Trophoblast cell (in vitro differentiated cells and primary cell): ENCODE measurements at regions not wholly inside any gene's neighbourhood (a gene's known extent, or its start where the extent isn't known, plus 50 kb on each side); places are given as distances from the start of the nearest gene placed in this dataset.
A peak's percentile ranks its signal among the peaks of the same experiment; 100 is the strongest.

ENCODE experiments used
- DNase-seq, 2 donors: peaks; one replicate each; pipeline ENCODE4 v3.0.0-alpha.2; 2016
- H2AFZ ChIP-seq: 2 replicates; pipeline ENCODE4 v1.6.1; 2013; ENCODE audit warnings: low read length, moderate library complexity, mild to moderate bottlenecking; ENCODE audit not compliant: insufficient read depth, poor library complexity
- H2AK5ac ChIP-seq: 2 replicates; pipeline ENCODE4 v1.6.1; 2013; ENCODE audit warnings: mild to moderate bottlenecking, low read length
- H2BK120ac ChIP-seq: 2 replicates; pipeline ENCODE4 v1.6.1; 2013; ENCODE audit warnings: low read length, mild to moderate bottlenecking, moderate library complexity; ENCODE audit not compliant: insufficient read depth, poor library complexity
- H2BK12ac ChIP-seq: 2 replicates; pipeline ENCODE4 v1.6.1; 2013; ENCODE audit warnings: mild to moderate bottlenecking, low read length, moderate library complexity
- H2BK5ac ChIP-seq: 2 replicates; pipeline ENCODE4 v1.6.1; 2013; ENCODE audit warnings: low read length, low read depth, moderate library complexity, mild to moderate bottlenecking; ENCODE audit not compliant: poor library complexity
- H3K14ac ChIP-seq: 2 replicates; pipeline ENCODE4 v1.6.1; 2013; ENCODE audit warnings: mild to moderate bottlenecking, low read length
- H3K18ac ChIP-seq: 2 replicates; pipeline ENCODE4 v1.6.1; 2013; ENCODE audit warnings: mild to moderate bottlenecking, low read length
- H3K23ac ChIP-seq: 2 replicates; pipeline ENCODE4 v1.6.1; 2013; ENCODE audit warnings: low read length
- H3K27ac ChIP-seq: 2 replicates; pipeline ENCODE4 v1.5.1; 2013; ENCODE audit warnings: low read depth, mild to moderate bottlenecking, inconsistent platforms, low read length, moderate library complexity
- H3K27me3 ChIP-seq: 2 replicates; pipeline ENCODE4 v1.6.1; 2013; ENCODE audit warnings: inconsistent platforms, mild to moderate bottlenecking, low read length, moderate library complexity; ENCODE audit not compliant: insufficient read depth
- H3K36me3 ChIP-seq, 2 experiments: 1 replicate in 1 of 2; 2 replicates in 1 of 2; pipeline ENCODE4 v1.6.1; 2013; ENCODE audit warnings: low read length in 2 of 2, mild to moderate bottlenecking in 2 of 2, moderate library complexity in 1 of 2; ENCODE audit not compliant: insufficient read depth in 2 of 2, control insufficient read depth in 1 of 2
- H3K4ac ChIP-seq: 2 replicates; pipeline ENCODE4 v1.6.1; 2013; ENCODE audit warnings: low read depth, mild to moderate bottlenecking, low read length, moderate library complexity
- H3K4me1 ChIP-seq, 2 experiments: 1 replicate in 1 of 2; 2 replicates in 1 of 2; pipeline ENCODE4 v1.6.1; 2013; ENCODE audit warnings: low read length in 2 of 2, mild to moderate bottlenecking in 2 of 2, moderate library complexity in 1 of 2; ENCODE audit not compliant: insufficient read depth in 2 of 2, control insufficient read depth in 1 of 2
- H3K4me2 ChIP-seq: 2 replicates; pipeline ENCODE4 v1.6.1; 2013; ENCODE audit warnings: inconsistent platforms, mild to moderate bottlenecking, low read length, moderate library complexity
- H3K4me3 ChIP-seq: 2 replicates; pipeline ENCODE4 v1.5.1; 2013; ENCODE audit warnings: mild to moderate bottlenecking, low read depth, low read length, inconsistent platforms
- H3K79me1 ChIP-seq: one replicate; pipeline ENCODE4 v1.6.1; 2013; ENCODE audit warnings: low read length
- H3K79me2 ChIP-seq: 2 replicates; pipeline ENCODE4 v1.6.1; 2013; ENCODE audit warnings: low read length, mild to moderate bottlenecking; ENCODE audit not compliant: control insufficient read depth, insufficient read depth, poor library complexity
- H3K9ac ChIP-seq: 2 replicates; pipeline ENCODE4 v1.6.1; 2013; ENCODE audit warnings: mild to moderate bottlenecking, low read length
- H3K9me3 ChIP-seq: 2 replicates; pipeline ENCODE4 v1.6.1; 2013; ENCODE audit warnings: low read depth, mild to moderate bottlenecking, control low read depth, inconsistent platforms, low read length; ENCODE audit not compliant: insufficient read depth
- H4K12ac ChIP-seq: 2 replicates; pipeline ENCODE4 v1.6.1; 2013; ENCODE audit warnings: low read depth, mild to moderate bottlenecking, low read length, moderate library complexity
- H4K8ac ChIP-seq: 2 replicates; pipeline ENCODE4 v1.6.1; 2013; ENCODE audit warnings: low read depth, mild to moderate bottlenecking, low read length, moderate library complexity
- H4K91ac ChIP-seq: one replicate; pipeline ENCODE4 v1.6.1; 2013; ENCODE audit warnings: low read depth, mild to moderate bottlenecking, low read length, moderate library complexity
- WGBS: extraction: QIAGEN DNeasy Blood & Tissue Kit; methylation state at CpG from one replicate; pipeline ENCODE4 v1.1.7; 2013; ENCODE audit warnings: missing lambda C conversion rate; ENCODE audit not compliant: insufficient read length, insufficient coverage; ENCODE audit errors: extremely low coverage; 5-methylcytosine and 5-hydroxymethylcytosine counted together

GRCh38 chr7:12052211-12052610 lies 158.9 kb upstream of the TMEM106B start:
- Histone ChIP-seq H3K4me3 (no peak overlapping the region), H3K79me2 (no peaks in the 10 kb centered on the region), H3K27ac (no peak overlapping the region), H3K9me3 (peaks cover 7% of the 10 kb centered on the region), H3K4me1 (no peaks in the 10 kb centered on the region), H2AFZ (no peak overlapping the region), H3K18ac (no peak overlapping the region), H3K27me3 (no peaks in the 10 kb centered on the region), H3K14ac (no peak overlapping the region), H3K23ac (no peak overlapping the region), H4K91ac (no peak overlapping the region), H3K36me3 (no peaks in the 10 kb centered on the region), H3K4me2 (no peak overlapping the region), H4K12ac (no peak overlapping the region), H2BK120ac (no peak overlapping the region), H3K9ac (no peak overlapping the region), H2AK5ac (no peak overlapping the region), H2BK12ac (no peak overlapping the region), H4K8ac (no peak overlapping the region), H3K79me1 (no peaks in the 10 kb centered on the region), H2BK5ac (no peak overlapping the region), H3K4ac (no peak overlapping the region)
- peak in 1 of 2 donors; percentile 69 for DNase-seq
- no CpG with 5 or more reads among the region's 2 CpGs for WGBS

DNA sequence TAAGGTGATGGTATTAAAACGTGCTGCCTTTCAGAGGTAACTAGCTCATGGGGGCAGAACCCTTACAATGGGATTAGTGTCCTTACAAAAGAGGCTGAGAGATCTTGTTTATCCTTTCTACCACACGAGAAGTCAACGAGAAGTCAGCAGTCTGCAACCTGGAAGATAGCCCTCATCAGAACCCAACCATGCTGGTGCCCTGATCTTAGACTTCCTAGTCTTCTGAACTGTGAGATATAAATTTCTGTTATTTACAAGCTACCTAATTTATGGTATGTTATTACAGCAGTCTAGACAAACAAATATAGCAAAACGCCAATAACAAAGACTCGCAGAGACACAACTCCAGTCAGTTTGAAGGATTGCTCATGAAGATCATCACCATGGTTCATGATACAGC lies 157.5 kb upstream of the TMEM106B start:
- no peaks in the 10 kb centered on the region for H3K36me3 ChIP-seq
- no CpG with 5 or more reads among the region's 5 CpGs for WGBS
- no peak overlapping the region for H2BK12ac ChIP-seq
- no peak overlapping the region for H2BK120ac ChIP-seq
- H3K27me3 ChIP-seq, result no peaks in the 10 kb centered on the region
- H3K9me3 ChIP-seq, result peaks cover 7% of the 10 kb centered on the region
- no peak overlapping the region for H3K23ac ChIP-seq
- H3K79me1 ChIP-seq, result no peaks in the 10 kb centered on the region
- H2AFZ ChIP-seq, result no peak overlapping the region
- no peaks in the 10 kb centered on the region for H3K4me1 ChIP-seq
- no peak overlapping the region for H3K14ac ChIP-seq
- DNase-seq, result peak; percentile 90 to 95
- no peak overlapping the region for H3K4me3 ChIP-seq
- no peaks in the 10 kb centered on the region for H3K79me2 ChIP-seq
- H3K9ac ChIP-seq, result no peak overlapping the region
- no peak overlapping the region for H4K91ac ChIP-seq
- no peak overlapping the region for H3K27ac ChIP-seq
- no peak overlapping the region for H3K4ac ChIP-seq
- H3K4me2 ChIP-seq, result no peak overlapping the region
- no peak overlapping the region for H4K12ac ChIP-seq
- no peak overlapping the region for H2AK5ac ChIP-seq
- no peak overlapping the region for H4K8ac ChIP-seq
- H2BK5ac ChIP-seq, result no peak overlapping the region
- H3K18ac ChIP-seq, result no peak overlapping the region

- H3K4me2 ChIP-seq, result no peak overlapping the region
These were observed 156.3 kb upstream of the TMEM106B start for GRCh38 chr7:12054830-12055229.

DNA sequence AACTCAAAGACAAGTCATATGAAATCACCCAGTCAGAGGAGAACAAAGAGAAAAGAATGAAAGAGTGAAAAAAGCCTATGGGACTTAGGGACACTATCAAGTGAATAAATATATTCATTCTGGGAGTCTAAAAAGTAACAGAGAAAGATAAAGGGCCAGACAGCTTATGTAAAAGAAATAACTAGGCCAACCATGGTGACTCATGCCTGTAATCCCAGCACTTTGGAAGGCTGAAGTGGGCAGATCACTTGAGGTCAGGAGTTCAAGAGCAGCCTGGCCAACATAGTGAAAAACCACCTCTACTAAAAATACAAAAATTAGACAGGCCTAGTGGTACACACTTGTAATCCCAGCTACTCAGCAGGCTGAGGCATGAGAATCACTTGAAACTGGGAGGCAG lies 154.7 kb upstream of the TMEM106B start:
- H3K18ac ChIP-seq, result no peak overlapping the region
- H3K4me2 ChIP-seq, result no peak overlapping the region
- no peak overlapping the region for H4K91ac ChIP-seq
- no peak overlapping the region for H2BK12ac ChIP-seq
- H2AK5ac ChIP-seq, result no peak overlapping the region
- H3K9me3 ChIP-seq, result peaks cover 7% of the 10 kb centered on the region
- H3K79me2 ChIP-seq, result no peaks in the 10 kb centered on the region
- DNase-seq, result no peak
- H3K79me1 ChIP-seq, result no peaks in the 10 kb centered on the region
- no peaks in the 10 kb centered on the region for H3K27me3 ChIP-seq
- no peak overlapping the region for H2BK5ac ChIP-seq
- no peak overlapping the region for H3K4ac ChIP-seq
- H3K14ac ChIP-seq, result no peak overlapping the region
- H3K4me1 ChIP-seq, result no peaks in the 10 kb centered on the region
- no peak overlapping the region for H3K9ac ChIP-seq
- no peak overlapping the region for H3K4me3 ChIP-seq
- H3K36me3 ChIP-seq, result no peaks in the 10 kb centered on the region
- no peak overlapping the region for H2AFZ ChIP-seq
- no peak overlapping the region for H4K8ac ChIP-seq
- H2BK120ac ChIP-seq, result no peak overlapping the region
- no peak overlapping the region for H4K12ac ChIP-seq
- H3K27ac ChIP-seq, result no peak overlapping the region
- H3K23ac ChIP-seq, result no peak overlapping the region

More at GRCh38 chr7:12054830-12055229, 156.3 kb upstream of the TMEM106B start:
- Histone ChIP-seq H3K79me1 (no peaks in the 10 kb centered on the region), H3K18ac (no peak overlapping the region), H4K12ac (no peak overlapping the region), H3K4me3 (peak overlapping the region; percentile 35), H4K91ac (no peak overlapping the region), H2BK12ac (no peak overlapping the region), H3K27me3 (no peaks in the 10 kb centered on the region), H2BK5ac (no peak overlapping the region), H2AK5ac (no peak overlapping the region), H2AFZ (no peak overlapping the region), H3K9me3 (peaks cover 7% of the 10 kb centered on the region), H3K4me1 (no peaks in the 10 kb centered on the region), H2BK120ac (no peak overlapping the region), H3K23ac (no peak overlapping the region), H3K4ac (no peak overlapping the region), H3K14ac (no peak overlapping the region), H3K27ac (no peak overlapping the region), H3K36me3 (no peaks in the 10 kb centered on the region), H3K79me2 (no peaks in the 10 kb centered on the region), H3K9ac (no peak overlapping the region), H4K8ac (no peak overlapping the region)
- no peak for DNase-seq

DNA sequence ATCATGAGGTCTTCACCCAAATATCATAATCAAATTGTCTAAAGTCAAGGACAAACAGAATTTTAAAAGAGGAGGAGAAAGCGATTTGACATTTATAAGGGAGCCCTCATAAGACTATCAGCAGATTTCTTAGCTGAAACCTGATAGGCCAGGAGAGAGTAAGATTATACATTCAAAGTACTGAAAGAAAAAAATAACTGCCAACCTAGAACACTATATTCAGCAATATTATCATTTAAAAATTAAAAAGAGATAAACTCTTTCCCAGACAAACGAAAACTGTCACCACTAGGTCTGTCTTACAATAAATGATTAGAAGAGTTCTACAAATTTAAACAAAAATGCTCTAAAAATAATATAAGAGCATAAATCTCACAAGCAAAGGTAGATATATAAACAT lies 154.1 kb upstream of the TMEM106B start:
- Histone ChIP-seq H4K8ac (no peak overlapping the region), H3K9me3 (peaks cover 7% of the 10 kb centered on the region), H3K23ac (no peak overlapping the region), H3K4me3 (no peak overlapping the region), H3K27ac (no peak overlapping the region), H2BK5ac (no peak overlapping the region), H3K4me1 (no peaks in the 10 kb centered on the region), H3K79me2 (no peaks in the 10 kb centered on the region), H3K79me1 (no peaks in the 10 kb centered on the region), H3K14ac (no peak overlapping the region), H2AK5ac (no peak overlapping the region), H4K12ac (no peak overlapping the region), H3K27me3 (no peaks in the 10 kb centered on the region), H3K4ac (no peak overlapping the region), H4K91ac (no peak overlapping the region), H2BK120ac (no peak overlapping the region), H2BK12ac (no peak overlapping the region), H3K9ac (no peak overlapping the region), H3K18ac (no peak overlapping the region), H2AFZ (no peak overlapping the region), H3K36me3 (no peaks in the 10 kb centered on the region), H3K4me2 (no peak overlapping the region)
- no peak for DNase-seq
- WGBS, result no CpG with 5 or more reads among the region's 2 CpGs
